HG02840 (cell line): ENCODE measurements at regions not wholly inside any gene's neighbourhood (a gene's known extent, or its start where the extent isn't known, plus 50 kb on each side); places are given as distances from the start of the nearest gene placed in this dataset.
"Not testable (repeated sequence)": the region's sequence is repeated elsewhere in the genome, so short reads cannot be mapped to it uniquely, and the experiment has no call there.

Experiments used
- ATAC-seq: cut with Tn5 transposase; IDR thresholded peaks from one replicate; pipeline ENCODE4 v1.9.1; 2021; ENCODE audit warnings: mild to moderate bottlenecking, moderate library complexity, moderate number of reproducible peaks; ENCODE audit not compliant: unreplicated experiment, low FRiP score

DNA sequence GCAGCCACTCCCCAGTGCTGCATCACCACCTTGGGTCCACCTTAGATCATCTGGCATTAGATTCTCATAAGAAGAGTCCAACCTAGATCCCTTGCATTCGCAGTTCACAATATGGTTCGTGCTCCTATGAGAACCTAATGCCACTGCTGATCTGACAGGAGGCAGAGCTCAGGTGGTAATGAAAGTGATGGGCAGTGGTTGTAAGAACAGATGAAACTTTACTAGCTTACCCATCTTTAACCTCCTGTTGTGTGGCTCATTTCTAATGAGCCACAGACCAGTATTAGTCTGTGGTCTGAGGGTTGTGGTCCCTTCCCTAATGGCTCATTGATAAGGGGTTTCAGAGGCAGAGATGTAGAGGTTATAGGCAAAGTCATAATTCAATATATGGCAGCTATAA, 615.9 kb upstream of the MIS18BP1 start:
- peak; percentile 12 for ATAC-seq

- peak; percentile 77 for ATAC-seq
Measured at GRCh38 chr14:45868377-45868776, 615.4 kb upstream of the MIS18BP1 start.

DNA sequence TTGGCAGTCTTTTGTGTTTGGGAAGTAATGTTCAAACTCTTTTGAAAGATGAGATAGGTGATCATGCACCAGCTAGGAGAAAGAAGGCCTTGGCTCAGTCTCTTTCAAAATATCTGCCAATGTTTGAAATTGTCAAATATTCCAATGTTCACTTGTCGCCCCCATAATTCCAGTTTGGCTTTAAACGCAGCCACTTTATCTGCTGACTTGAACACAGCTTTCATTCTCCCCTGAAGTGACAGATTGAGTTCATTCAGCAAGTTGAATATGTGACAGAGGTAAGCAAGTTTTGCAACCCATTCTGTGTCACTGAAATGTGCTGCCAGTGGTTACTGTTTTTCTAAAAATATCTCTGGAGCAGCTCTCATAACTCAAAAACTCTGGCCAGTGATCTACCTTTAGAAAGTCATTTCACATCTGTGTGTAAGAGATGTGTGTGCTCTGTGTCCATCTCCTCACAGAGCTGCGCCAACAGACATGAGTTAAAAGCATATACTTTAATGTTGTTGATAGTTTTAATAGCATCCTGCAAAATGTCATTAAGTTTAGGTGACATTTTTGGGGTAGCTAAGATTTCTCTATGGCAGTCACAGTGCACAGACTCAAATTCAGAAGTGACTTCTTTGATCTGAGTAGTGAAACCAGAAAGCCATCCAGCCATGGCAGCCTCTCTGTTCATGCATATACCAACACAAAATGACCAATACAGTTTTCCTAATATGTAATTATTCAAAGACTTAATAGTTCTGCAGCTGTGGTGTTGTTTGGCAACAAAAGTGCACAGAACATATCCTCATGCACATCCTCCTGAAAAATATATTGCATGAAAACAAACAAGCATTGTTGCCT, 614.3 kb upstream of the MIS18BP1 start:
- ATAC-seq = peak; percentile 64

GRCh38 chr14:45838597-45838996, 585.6 kb upstream of the MIS18BP1 start:
- no peak for ATAC-seq

DNA sequence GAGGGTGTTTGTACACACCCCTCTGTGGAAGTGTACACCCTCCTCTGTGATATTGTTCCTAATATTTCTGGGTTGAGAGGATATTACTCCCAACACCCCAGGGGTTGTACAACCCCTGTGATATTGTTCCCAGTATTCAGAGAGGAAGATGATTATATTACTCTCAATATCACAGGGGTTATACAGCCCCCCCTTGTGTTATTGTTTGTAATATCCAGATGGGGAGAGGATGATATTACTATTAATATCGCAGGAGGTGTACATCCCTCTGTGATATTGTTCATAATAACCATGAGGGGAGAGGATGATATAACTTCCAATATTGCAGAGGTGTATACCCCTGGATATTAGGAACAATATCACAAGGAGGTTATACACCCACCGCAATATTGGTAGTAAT, 566.1 kb upstream of the MIS18BP1 start:
- no peak for ATAC-seq

- ATAC-seq = no peak
Measured at GRCh38 chr14:45811155-45811554, 558.2 kb upstream of the MIS18BP1 start.

DNA sequence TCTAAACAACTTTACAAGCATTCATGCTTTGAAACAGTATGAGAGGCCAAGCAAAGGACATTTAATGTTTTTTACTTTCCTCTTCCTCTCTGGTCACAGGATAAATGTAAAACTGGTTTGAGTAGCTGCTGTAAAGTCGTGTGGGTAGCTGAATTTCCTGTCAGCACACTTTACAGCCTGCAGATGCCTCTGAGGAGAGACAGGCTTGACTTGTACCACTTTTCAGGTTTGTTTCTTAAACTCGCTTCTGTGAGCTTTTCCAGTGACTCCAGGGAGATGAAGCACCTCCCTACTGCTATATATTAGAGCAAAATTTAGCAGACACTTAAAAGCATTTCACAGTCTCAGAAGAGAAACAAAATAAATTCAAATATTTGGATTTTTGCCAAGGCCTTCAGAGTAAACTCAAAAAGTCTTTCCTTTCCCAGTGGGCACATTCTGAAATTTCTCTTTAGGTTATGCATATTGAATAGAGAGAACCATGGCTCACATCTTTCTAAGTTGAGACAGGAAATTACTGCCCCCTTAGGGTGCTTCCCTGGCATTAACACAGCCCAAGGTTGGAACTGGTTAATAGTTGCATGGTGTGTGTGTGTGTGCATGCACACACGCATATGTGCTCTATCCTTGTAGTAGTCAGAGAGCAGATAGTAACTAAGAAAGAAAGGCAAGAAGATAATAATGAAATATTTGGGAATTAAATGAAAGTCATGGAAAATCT, 557.3 kb upstream of the MIS18BP1 start:
- ATAC-seq = no peak

DNA sequence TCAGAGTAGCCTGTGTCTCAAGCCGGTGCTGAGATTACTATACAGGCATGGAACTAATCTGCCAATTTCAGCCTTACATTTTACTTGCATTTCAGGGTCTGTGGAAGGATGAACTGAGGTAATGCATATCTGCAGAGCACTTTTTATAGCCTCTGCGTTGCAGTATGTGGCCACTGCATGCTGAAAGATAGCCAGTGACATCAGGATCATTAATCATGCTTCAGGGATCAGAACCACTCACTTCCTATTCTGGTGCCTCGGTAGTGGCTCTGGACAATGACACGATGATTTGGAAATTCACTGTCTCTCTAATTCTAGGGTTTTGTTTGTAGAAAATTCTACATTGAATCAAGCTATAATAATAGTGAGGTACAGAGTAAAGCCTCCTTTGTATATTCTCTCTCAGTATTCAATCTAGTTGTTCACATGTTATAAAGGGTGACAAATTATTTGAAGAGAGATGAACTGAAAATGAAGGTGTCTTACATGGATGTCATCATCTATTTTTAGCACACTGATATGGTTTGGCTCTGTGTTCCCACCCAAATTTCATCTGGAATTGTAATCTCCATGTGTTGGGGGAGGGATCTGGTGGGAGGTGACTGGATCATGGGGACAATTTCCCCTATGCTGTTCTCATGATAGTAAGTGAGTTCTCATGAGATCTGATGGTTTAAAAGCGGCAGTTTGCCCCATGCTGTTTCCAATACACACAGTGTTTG, 554.3 kb upstream of the MIS18BP1 start:
- no peak for ATAC-seq

- no peak for ATAC-seq
Measured at GRCh38 chr14:45799511-45799910, 546.5 kb upstream of the MIS18BP1 start.

- no peak for ATAC-seq
Measured at GRCh38 chr14:45798659-45799058, 545.7 kb upstream of the MIS18BP1 start.

DNA sequence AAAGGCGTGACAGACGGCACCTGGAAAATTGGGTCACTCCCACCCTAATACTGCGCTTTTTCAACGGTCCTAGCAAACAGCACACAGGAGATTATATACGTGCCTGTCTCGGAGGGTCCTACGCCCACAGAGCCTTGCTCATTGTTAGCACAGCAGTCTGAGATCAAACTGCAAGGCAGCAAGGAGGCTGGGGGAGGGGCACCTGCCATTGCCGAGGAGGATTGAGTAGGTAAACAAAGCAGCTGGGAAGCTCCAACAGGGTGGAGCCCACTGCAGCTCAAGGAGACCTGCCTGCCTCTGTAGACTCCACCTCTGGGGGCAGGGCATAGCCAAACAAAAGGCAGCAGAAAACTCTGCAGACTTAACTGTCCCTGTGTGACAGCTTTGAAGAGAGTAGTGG, 543.0 kb upstream of the MIS18BP1 start:
- ATAC-seq = not testable (repeated sequence)

- ATAC-seq = no peak
Measured at GRCh38 chr14:45793081-45793480, 540.1 kb upstream of the MIS18BP1 start.

DNA sequence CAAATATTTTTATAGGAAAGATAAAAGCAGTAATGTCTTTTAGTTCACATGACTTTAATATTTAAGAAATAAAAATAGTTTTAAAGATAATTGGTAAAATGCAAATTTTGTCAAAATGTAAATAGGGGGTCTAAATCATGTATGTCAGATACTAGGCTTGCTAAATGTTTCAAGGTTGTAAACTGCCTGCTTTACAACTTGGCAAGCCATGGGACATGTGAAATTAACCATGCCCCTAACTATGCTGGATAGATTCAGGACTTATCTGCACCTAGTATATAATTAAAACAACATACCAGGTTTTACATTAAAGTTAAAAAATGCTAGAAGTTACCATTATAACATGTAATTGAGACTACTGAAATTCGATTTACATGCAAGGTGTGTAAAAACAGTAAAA, 537.3 kb upstream of the MIS18BP1 start:
- ATAC-seq = no peak

DNA sequence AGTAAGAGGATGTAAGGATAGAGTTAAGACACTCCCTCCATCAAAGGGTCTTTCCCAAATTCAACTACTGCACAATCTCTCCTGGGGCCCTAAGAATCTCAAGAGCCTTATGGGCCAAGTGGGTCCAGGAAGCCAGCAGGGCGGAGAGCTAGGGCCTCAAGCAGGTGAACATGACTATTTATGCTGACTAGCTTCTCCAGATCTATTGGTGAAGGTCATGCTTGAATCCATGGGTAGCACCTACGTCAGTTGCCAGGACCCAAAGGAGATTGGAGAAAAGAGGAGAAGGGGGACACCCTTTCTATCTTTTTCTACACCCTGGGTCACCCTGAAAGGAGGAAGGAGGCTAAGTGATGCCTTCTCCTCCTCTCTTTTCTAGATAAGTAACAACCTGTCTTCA, 534.2 kb upstream of the MIS18BP1 start:
- no peak for ATAC-seq

- no peak for ATAC-seq
Measured at GRCh38 chr14:45786266-45786665, 533.3 kb upstream of the MIS18BP1 start.

DNA sequence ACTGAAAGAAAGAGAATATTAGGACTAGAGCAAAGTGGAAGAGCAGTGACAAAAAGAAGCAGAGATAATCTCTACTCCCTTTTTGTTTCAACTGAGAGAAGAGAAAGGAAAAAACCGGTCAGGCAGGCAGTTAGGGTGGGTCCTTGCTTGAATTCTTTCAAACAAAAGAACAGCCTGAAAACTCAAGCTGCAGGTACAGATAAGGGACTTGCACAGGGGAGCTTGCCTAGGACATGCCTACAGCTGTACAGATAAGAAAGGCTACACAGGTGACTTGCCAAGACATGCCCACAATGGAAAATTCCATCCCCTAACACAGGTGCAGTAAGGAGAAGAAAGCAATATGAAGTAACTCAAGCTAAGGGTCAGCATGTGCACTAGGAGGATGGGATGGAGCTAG, 532.2 kb upstream of the MIS18BP1 start:
- ATAC-seq = no peak

- ATAC-seq = no peak
Measured at GRCh38 chr14:45766247-45766646, 513.2 kb upstream of the MIS18BP1 start.

DNA sequence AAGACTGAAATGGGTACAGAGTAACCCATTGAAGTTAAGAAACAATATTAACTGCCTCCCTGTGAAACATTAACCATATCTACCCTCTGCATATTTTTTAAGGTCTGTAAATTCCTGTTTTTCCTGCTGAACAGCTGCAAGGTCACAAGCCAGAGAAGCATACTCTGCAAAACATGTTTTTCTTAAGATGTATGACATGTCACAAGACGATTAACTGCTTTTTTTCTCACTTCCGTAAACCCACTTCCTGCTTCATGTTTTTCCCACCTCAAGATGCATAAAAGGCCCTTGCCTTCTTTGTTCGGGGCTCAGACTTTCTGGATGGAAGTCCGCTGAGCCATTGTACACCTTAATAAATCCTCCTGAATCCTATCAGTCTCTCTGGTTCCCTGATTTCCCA, 504.7 kb upstream of the MIS18BP1 start:
- no peak for ATAC-seq

DNA sequence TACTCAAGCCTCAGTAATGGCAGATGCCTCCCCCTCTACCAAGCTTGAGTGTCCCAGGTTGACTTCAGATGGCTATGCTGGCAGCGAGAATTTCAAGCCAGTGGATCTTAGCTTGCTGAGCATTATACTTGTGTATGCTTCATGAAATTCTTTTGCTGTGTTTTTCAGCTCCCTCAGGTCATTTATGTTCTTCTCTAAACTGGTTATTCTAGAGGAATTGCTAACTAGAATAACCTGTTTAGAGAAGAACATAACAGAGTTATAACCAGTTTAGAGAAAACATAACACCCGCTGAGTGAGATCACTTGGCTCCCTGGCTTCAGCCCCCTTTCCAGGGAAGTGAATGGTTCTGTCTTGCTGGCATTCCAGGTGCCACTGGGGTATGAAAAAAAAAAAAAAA, 503.4 kb upstream of the MIS18BP1 start:
- not testable (repeated sequence) for ATAC-seq

DNA sequence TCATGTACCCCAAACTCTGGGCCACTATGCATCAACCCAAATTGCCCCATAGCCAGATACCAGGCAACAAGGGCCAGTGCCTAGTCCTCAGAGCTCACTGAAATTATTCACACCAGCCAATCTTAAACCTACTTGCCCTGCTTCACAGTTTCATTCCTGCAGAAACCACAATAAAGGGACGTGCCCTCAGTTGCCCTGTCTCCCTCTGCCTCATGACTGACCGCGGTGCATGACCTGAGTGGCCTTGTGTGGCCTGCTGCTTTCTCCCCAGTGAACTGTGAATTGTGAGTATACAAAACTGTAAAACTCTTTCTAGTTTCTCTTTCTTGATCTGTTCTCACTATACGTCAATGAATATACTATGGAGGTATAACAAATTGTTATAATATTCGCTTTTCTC, 490.9 kb upstream of the MIS18BP1 start:
- no peak for ATAC-seq

GRCh38 chr14:45742187-45742586, 489.2 kb upstream of the MIS18BP1 start:
- ATAC-seq = no peak
